COR-L47 (cell line): ENCODE measurements at regions not wholly inside any gene's neighbourhood (a gene's known extent, or its start where the extent isn't known, plus 50 kb on each side); places are given as distances from the start of the nearest gene placed in this dataset.

Experiments used
- DNase-seq: peaks from one replicate; lab custom pipeline; 2025; lab: John Stamatoyannopoulos, UW

DNA sequence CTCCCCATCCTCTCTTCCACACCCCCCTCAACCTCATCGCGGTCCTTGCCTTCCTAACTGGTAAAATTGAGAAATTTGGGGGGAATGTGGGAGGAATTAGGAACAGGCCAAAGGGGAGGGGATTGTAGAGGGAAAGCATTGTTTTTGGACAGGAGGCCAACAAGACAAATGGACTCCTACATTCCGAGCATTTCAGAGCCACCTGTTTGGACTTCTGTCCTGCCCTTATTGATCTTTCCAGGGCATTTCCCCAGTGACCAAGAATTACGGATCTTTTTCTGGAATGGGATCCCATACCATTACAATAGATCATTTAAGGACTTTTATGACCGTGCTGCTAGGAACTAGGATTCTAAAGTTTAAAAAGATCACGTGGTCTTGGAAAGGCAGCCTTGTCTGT lies 221.3 kb upstream of the ASIC2 start:
- no peak for DNase-seq

DNA sequence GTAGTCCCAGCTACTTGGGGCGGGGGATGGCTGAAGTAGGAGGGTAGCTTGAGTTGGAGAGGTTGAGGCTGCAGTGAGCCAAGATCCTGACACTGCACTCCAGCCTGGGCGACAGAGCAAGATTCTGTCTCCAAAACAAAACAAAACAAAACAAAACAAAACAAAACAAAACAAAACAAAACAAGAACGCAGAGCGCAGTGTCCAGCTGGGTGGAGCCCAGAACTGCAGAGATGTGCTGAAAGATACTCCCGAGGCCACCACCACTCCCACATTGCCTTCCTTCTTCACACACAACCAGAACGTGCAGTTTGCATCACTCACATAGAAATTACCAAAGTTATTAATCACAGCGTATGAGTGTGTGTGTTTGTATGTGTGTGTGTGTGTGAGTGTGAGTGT lies 222.9 kb upstream of the ASIC2 start:
- DNase-seq = no peak

DNA sequence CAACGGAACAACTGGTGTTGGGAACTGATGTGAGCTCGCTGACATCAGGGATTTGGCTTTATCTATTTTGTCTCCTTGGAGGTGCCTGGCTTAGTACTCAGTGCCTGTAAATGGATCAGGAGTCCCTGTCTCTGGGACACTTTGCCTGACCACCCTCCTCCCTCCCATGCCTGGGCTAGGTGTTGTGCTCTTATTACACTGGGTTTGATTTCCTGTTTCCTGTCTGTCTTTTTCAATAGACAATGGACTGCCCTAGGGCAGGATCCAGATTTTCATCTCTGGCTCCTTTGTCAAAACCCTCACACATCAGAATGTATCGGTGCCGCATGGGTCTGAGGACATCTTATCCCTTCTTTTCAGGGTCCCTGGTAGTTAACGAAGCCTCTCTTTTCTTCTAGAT lies 223.6 kb upstream of the ASIC2 start:
- no peak for DNase-seq

DNA sequence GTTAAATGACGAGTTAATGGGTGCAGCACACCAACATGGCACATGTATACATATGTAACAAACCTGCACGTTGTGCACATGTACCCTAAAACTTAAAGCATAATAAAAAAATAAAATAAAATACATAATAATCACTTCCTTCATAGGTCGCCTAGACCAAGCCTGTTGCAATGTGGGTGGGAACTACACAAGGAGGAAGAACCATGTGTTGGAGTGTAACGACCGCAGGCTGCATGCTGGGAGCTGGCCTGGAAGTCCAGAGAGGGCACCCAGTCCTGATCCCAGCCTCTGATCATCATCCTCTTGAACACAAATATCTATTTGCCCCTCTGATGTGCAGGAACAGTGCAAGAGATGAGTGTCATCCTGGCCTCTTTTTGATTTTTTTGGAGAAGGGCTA lies 224.7 kb upstream of the ASIC2 start:
- no peak for DNase-seq

DNA sequence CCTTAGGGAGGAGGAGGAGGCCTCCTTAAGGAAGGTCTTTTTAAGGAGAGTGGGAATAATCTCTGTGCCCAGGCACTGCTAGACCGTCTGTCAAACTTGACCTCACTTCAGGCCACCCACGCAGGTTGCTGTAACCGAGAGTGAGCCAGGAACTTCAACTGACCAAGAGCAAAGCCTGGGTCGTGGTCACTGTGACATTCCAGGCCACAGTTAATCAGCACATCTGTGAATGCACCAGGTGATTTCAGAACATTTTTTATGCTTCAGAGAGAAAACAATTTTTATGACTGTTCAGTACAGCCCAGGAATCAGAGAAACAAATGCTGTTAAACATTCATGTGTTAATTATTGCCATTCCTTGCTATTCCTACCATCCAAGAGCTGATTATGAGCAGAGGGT lies 226.6 kb upstream of the ASIC2 start:
- no peak for DNase-seq

DNA sequence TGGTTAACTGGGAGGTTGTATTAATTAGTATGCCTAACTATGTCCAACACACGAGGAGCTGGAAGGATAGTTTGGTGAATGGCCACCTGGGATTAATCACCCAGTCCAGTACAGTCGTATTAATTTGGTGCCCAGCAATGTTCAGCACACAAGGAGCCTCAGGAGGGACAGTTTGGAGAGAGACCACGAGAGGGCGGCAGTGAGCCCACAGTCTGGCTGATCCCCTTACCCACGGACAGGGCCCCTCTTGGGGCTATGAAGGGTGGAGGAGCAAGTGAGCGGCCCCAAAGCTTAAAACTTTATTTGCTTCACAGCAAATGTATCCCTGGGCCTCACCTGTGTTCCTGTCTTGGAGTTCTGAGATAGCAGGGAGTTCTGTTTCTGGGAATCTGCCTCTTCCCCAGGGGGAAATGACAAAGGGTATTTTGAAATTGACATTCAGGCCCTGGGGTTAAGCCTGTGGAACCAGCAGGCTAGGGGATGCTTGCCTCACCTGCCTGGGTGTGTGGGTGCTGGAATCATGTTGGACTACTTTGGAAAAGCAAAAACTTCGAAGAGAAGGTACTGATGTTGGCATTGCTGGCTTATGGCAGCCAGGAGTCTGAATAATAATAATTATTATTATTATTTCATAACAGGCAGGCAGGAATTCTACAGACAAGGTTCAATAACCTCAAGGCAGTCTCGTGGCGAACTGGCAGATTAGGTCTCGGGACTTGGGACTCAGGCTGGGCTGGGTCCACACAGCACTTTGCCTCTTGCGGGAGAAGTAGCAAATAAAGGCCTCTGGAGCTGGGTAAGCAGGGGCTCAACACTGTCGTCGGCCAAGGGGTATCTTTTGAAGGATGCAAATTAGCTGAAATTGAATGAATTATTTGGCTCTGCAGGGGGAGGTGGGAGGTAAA lies 227.6 kb upstream of the ASIC2 start:
- no peak for DNase-seq

DNA sequence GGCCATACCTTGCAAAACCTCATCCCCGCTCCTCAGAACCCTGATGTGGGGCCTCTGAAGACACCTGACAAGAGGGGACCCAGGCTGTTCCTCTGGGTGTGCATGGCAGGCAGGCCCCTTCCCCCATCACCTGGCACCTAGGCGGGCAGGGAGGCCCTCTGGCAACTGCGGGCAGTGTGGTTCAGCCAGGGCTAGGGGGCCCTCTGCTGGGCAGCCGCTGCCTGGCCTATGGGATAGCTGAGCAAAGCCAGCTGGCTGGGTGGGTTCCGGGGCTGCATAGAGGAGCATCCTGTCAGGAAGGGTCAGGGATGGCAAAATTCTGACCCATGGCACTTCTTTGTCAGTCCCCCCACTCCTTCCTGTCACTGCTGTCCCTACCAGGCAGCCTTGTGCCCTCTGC lies 228.7 kb upstream of the ASIC2 start:
- DNase-seq = peak; percentile 3

DNA sequence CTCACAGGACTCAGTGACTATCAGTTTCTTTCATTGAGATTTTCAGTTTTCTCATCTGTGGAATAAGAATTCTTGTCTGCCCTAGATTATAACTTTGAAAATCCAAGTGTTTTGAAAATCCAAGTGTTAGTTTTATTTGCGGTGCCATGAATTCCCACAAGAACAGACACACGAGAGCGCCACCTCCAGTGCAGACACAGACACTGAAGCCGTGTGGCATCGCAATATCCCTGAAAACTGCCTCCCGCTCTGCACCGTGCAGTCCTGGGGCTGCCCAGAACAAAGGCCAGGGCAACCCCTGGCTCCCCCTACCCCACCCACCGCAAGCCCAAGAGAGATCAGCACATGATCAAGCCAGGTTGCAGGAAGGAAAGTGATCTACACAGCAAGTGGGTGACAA lies 229.5 kb upstream of the ASIC2 start:
- no peak for DNase-seq

DNA sequence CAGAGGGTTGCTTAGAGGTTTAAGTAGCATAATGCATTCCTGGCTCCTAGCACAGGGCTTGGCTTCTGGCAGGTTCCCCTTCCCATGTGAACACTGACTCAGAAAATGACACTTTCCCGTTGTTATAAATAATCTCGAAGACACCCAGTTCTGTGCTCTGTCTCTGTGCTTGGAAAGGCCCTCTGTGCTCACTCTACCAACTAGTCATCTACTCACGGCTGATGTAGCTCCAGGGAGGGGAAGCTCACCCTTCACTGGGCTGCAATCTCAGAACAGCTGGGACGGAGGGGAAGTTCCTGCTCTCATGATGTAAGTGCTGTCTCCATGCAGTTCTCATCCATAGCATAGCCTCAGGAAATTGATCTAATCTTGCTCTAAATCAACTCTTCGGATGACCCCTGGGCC lies 230.5 kb upstream of the ASIC2 start:
- DNase-seq = no peak

DNA sequence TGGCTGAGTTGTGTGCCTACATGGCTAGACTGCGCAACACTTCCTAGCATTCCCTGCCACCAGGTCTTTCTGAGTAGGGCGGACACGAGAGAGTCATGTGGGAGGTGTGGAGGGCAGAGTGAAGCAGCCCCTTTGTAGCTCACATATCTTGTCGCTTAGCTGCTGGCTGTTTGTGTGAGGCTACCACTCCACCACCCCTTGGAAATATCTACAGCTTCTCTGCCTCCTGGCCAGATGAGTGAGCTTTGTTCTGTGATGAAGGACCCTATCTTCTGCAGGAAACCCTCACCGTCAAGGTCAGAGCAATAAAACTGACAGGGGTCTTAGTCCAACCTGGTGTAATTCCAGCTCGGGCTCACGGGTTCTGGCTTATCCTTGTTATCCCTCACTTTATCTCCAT lies 232.1 kb upstream of the ASIC2 start:
- no peak for DNase-seq

DNA sequence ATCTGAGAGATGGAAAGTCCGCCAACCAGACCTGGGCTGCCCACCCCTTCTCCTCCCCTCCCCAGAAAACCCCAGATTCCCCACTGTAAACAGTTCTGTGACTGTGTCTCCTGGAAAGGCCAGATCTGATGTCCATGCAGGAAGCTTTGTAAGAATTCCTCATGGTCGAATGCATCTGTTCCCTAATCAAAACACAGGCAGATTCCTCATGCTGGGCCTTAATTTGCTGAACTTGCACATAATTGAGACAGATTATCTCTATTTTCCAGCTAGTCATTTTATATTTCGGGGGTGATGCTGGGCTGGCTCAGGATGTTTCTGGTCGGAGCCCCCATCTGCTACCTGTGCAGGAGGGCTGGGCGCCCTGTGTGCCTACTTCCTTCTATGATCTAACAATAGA lies 233.6 kb upstream of the ASIC2 start:
- no peak for DNase-seq

DNA sequence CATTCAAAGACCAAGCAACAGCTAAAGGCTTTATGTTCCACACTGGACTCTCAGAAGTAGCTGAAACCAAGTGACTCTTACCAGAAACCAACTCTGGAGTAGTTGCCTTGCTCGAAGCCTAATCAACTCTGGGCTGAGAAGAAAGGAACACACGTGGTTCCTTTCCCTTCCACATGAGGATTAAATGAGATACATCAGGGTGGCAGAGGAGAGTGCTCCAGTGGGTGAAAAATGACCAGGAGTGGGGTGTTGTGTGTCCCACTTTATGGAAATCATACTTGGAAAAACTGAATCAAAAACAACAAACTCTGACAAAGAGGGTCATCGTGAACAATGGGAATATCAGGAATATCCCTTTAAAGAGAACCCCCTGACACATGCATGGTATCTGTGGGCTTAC lies 234.2 kb upstream of the ASIC2 start:
- DNase-seq = no peak

DNA sequence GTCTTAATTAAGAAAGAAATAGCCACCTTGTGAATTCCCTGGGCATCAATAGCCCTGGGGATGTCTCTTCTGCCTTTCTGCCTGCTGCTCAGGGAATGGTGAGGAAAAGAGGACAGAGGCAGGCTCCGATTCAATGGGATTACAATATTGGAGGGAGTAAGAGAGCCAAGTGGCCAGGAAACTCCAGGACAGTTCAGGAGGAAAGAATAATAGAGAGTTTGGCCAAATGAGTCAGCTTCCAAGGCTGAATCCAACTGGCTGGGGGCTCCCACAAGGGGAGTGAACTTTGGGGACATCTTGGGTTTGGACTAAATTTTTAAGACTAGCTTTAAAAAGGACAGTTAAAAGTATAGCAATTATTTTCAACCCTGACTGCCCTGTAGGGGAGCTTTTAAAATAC lies 235.8 kb upstream of the ASIC2 start:
- no peak for DNase-seq

DNA sequence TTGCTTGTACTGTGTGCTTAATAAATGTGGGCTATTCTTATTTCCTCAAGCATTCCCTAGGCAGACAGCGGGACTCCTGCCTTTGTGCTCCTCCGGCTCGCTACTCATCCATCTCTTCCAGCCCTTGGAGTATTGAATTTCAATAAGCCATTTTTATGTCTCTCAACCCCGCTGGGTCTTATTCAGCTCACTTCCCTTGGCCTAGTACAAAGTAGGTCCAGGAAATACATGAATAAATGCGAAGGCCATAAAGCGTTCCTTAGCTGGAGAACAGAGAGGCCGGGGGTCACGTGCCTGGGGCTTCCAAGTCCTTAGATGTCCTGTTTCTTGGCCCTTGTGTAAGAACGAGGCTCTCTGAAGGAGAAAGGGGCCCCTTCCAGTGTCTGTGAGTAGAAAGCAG lies 236.7 kb upstream of the ASIC2 start:
- DNase-seq = no peak

DNA sequence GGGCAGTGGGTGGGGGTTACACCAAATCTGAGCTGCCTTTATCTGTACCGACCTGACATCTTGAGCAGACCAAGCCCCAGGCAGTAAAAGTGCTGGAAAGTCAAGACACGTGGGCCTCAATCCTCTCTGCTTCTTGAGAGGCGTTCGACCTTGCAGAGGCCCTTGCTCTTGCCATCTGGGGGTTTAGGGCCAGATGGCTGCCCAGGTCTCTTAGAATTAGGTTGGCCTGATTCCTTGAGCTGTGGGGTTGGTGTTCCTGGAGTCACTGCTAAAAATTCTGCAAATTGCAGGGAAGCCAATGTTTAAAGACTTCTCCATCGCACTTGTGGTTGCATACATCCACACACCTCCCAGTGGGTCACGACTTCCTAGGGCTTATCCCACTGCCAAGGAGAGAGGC lies 238.2 kb upstream of the ASIC2 start:
- DNase-seq = no peak

DNA sequence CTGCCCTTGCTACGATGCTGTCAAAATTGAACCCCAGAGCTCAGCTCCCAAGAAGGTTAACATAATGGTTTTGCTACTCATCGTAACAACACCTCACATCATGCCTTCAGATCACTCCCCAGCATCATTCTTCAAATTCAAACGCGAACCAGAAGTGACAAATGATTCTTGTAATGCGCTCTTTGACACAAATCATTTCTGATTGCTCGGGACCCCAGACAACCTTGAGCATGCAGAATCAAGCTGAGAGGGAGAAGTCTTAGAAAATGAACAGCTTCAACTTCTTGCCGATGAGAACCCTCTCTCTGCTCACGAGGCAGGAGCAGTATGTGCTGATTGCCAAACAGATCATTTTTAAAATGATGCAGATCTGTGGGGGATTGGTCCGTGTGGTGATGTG lies 241.0 kb upstream of the ASIC2 start:
- no peak for DNase-seq

DNA sequence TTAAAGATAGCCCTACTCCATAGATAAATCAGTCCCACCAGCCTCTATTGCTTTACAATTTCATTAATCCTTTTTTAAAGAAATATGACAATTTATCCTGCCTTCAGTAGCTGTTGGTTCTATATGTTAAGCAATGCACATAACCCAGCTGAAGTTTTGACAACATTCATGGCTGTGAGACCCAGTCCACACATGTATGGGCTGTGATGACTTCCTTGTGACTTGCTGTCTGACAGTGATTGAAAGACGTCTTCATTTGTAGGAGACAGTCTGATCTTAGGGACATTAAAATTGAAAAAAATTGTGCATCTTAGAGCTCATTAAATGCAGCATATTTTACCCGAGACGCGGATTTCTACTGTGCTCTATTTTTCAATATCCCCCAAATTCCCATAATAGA lies 252.0 kb upstream of the ASIC2 start:
- no peak for DNase-seq

DNA sequence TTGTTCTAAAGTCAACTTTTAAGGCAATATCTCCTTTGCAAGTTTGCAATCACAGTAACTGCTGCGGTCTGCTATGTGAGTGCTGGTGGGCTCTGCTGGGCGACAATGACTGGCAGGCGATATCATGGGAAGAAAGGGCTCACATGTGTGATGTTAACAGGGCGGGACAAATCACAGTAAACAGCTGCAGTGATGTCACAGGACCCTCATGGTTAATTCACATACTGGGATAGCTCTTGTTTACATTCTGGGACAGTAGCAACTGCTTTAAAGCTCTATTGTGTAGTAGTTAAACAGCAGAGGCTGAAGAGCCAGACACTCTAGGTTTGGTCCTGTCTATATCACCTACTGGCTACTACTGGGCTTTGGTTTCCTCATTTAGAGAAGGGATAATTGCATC lies 257.2 kb upstream of the ASIC2 start:
- DNase-seq = no peak

DNA sequence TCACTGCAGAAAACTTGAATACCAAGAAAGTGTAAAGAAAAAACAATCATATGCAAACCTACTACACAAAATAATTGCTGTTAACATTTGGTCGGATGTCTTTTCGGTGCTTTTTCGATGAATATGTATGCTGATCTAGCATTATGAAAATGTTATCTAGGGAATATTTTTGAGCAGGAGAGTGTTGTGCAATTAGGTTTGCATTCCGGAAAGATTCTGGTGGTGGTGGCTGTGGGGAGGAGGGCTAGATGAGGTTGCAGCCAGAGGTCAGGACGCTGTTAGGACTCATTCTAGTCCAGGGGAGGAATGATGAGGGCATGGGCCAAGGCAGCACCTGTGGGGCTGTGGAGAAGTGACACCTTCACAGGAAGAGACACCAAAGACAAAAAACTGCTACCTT lies 258.0 kb upstream of the ASIC2 start:
- DNase-seq = no peak

DNA sequence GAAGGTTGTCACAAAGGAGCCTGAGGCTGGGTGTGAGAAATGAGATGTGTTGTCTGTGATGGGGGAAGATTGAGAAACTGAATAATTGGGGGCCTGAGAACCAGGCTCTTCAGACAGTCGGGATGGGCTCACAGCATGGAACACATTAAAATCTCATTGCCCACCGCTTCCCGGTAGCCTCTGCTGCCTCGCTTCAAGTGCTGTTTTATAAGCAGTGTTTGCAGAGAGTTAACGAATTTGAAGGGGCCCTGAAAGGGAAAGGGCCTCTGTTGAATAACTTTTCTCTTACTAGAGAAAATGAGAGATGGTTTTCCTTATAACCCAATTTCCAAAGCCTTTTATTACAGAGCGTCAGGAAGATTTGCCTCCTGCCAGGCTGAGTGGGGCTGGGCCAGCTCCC lies 258.8 kb upstream of the ASIC2 start:
- DNase-seq = no peak

DNA sequence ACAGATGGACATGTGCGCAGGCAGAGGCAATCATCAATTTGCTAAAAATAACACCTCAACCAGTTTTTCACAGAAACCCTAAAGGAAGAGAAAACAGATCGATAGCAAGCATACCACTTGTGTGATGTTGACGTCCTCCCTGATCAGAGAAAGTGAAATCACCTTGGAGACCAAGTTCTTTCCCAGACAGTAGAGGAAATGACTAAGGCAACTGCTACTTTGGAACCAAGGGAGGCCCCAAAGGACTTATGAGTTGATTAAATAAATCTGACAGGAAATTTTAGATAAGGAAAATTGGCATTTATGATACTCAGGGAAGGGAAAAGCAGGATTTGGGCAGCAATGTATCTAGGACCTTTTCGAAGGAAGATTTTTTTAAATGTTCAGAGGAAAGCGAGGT lies 267.1 kb upstream of the ASIC2 start:
- DNase-seq = no peak

DNA sequence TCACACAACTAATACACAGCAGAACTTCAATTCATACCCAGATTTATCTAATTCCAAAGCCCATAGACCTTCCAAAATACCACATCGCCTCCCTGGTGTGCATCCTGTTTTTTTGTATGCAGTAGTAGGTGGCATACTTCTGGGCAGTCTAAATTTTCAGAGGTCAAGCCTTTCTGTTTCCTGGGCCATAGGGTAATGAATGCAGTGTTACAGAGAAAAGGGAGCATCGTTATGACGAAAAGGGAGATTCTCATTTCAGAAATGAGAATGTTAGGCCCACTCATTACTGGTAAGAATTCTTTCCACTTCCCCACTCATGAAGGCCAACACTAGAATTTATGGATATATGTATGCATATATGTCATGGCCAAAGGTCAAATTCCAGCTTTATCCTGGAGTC lies 267.8 kb upstream of the ASIC2 start:
- DNase-seq = no peak

DNA sequence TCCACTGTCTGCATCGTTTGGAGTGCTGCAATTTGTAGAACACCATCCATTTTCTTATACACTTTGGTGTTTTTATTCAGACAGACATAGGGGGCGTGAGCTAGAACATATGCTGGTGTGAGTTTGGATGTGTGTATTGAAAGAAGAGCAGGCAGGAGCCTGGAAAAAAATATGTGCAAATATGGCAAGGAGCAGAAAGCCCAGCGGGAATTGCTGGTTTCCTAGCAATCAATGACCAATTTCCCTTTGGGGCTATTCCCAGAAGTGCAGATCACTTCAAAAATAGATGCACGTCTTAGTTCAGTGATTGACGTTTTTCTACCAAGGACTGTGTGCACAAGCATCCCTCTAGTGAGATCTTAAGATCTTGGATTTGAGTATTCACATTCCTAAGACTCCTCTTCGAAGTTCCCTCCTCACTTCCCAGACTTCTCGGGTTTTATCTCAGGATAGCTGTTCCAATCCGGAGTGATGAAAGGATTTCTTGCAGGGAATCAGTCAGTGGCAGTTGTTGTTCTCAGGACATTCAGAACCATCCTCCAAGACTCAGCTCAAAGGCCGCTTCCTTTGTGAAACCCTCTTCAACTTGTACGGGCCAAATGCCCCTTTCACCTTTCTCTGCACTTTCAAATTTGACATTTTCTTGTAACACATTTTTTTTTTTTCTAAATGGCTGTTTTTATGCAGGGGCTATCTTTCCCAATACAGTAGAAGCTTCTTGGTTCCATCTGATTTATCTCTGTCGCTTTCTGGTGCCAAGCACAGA lies 268.7 kb upstream of the ASIC2 start:
- no peak for DNase-seq

DNA sequence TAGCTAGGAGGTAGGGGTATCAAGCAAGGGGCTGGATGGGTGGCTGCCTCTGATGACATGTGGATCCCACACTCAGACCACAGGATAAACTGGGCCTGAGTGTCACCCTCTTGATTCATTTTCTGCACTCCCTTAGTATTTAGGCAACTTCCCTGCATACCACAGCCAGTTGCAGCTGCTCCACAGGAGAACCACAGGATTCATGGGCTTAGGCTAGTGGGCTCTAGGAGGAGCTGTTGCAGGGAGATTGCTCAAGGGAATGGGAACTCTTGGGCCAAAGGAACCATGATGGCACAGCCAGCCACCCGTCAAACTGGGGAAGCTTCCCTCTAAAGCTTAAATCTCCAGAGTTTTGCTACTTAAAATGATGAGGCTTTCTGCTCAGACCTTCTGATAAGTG lies 269.7 kb upstream of the ASIC2 start:
- no peak for DNase-seq
